Stimulated activated CD4-positive, alpha-beta T cell treated with anti-CD3 and anti-CD28 coated beads, TNF-alpha, amount 100 ng/mL, for 24 hours (primary cell): ENCODE measurements at regions not wholly inside any gene's neighbourhood (a gene's known extent, or its start where the extent isn't known, plus 50 kb on each side); places are given as distances from the start of the nearest gene placed in this dataset.

Experiments used
- DNase-seq, 3 experiments: peaks; one replicate each; pipeline ENCODE4 v3.0.0-alpha.2; 2020; ENCODE audit warnings: low read depth in 3 of 3

GRCh38 chr1:232891656-232892317 is 58.6 kb upstream of the NTPCR start:
- no peak for DNase-seq

DNA sequence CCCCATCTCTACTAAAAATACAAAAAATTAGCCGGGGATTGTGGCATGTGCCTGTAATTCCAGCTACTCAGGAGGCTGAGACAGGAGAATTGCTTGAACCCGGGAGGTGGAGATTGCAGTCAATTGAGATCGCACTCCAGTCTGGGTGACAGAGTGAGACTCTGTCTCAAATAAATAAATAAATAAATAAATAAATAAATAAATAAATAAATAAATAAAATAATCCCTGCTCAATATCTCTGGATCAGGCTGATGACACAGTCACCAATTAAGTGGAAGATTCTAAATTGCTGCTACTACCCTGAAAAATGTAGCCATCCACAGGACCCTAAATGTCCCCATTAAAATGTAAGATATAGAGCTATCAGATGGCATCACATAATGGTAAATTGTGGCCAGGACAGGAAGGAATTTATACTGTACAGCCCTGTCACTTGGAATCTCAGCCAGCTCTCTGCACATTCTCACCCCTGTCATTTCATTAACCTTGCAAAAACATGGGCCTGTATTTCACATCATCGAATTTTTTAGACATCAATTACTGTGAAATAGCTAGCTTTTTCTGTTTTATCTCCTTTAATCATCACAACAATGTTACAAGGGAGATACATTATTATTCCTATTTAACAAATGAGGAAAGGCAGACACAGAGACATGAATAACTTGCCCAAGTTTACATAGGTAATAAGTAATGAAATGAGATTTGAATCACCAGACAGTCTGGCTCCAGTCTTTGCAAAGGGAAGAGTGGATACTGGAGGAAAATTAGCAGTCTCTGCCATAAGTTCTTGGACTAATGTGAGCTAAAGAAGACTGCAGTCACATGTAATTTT is 56.7 kb upstream of the NTPCR start:
- DNase-seq = no peak

DNA sequence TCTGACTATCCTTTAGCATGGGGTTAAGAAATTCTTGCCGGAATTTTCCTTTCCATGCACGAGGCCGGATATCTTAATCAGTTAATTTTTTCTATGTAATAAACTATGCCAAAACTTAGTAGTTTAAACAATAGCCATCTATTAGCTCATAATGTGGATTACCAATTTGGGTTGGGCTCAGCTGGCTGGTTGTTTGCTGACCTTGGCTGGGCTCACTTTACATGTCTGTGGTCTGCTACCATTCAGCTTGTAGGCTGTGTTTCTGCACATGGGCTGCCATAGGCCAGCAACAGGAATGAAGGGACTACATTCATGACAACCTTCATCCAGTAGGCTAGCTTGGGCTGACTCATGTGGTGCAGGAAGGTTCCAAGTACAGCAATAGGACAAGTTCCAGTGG is 56.0 kb upstream of the NTPCR start:
- DNase-seq = no peak

GRCh38 chr1:232897949-232898465 is 52.4 kb upstream of the NTPCR start:
- no peak for DNase-seq

- no peak for DNase-seq
Observed at GRCh38 chr1:232899268-232899667, 51.1 kb upstream of the NTPCR start.

DNA sequence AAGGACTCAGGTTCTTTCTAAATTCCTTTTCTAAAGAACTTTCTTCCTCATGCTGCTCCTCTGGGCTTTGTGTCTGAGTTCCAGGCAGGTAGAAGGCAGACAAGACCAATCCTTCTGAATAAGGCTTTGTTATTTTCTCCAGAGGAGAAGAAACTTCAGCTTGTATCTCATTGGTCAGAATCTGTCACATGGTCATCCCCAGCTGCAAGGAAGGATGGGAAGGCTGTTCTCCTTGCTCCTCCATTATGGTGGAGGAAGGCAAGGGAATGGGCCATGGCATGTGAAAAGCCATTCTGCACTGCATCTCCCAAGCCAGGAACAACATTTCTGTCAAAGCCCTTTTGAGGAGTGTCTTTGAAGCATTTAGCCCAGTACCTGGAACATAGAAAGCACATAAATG is 50.6 kb upstream of the NTPCR start:
- DNase-seq = no peak
